Prostate gland (tissue), 2 donors: ENCODE measurements at regions not wholly inside any gene's neighbourhood (a gene's known extent, or its start where the extent isn't known, plus 50 kb on each side); places are given as distances from the start of the nearest gene placed in this dataset.

Experiments
- DNase-seq: peaks from one replicate; pipeline ENCODE4 v3.0.0-alpha.2; 2019; ENCODE audit warnings: low spot score
- H3K27ac ChIP-seq, 2 donors: fragments of 200-600 bp; sonication (generic); 2 replicates each; pipeline ENCODE4 v1.5.1; 2017 to 2019
- H3K27me3 ChIP-seq: fragments of 200-600 bp; sonication (generic); replicated peaks from 2 replicates; pipeline ENCODE4 v1.5.1; 2019; ENCODE audit not compliant: insufficient read depth
- H3K36me3 ChIP-seq, 2 donors: fragments of 200-600 bp; sonication (generic); 1 replicate in 1 of 2; 2 replicates in 1 of 2; pipeline versions ENCODE4 v1.5.1 to v1.8.1; 2017 to 2019
- H3K4me1 ChIP-seq: fragments of 200-600 bp; sonication (generic); replicated peaks from 2 replicates; pipeline ENCODE4 v1.5.1; 2019
- H3K4me3 ChIP-seq, 2 donors: fragments of 200-600 bp; sonication (generic); 2 replicates each; pipeline ENCODE4 v1.5.1; 2017 to 2019
- H3K9me3 ChIP-seq: fragments of 200-600 bp; sonication (generic); 2 replicates; pipeline ENCODE4 v1.5.1; 2017
- CTCF ChIP-seq, 4 experiments: fragments of 200-600 bp in 2 of 4; fragments of 450-650 bp in 2 of 4; sonication (generic) in 2 of 4; IDR thresholded peaks; 1 replicate in 3 of 4; 2 replicates in 1 of 4; pipeline ENCODE4 v1.5.1; 2016 to 2019; ENCODE audit warnings: antibody characterized with exemption in 4 of 4, mild to moderate bottlenecking in 2 of 4, moderate library complexity in 2 of 4
- POLR2A ChIP-seq: fragments of 450-650 bp; IDR thresholded peaks from one replicate; pipeline ENCODE4 v1.6.1; 2016; ENCODE audit warnings: antibody characterized with exemption, mild to moderate bottlenecking
- POLR2AphosphoS5 ChIP-seq: sonication (generic); formaldehyde crosslinking; IDR thresholded peaks from one replicate; pipeline ENCODE4 v1.6.1; 2017; ENCODE audit warnings: antibody characterized with exemption
- WGBS: methylation state at CpG from one replicate; pipeline ENCODE4 v1.1.5; 2018; 5-methylcytosine and 5-hydroxymethylcytosine counted together
- intact Hi-C: fragments of 100-400 bp; cut with DNase I; formaldehyde crosslinking; loops from one replicate; pipeline ENCODE4 v1.14.2; 2022

DNA sequence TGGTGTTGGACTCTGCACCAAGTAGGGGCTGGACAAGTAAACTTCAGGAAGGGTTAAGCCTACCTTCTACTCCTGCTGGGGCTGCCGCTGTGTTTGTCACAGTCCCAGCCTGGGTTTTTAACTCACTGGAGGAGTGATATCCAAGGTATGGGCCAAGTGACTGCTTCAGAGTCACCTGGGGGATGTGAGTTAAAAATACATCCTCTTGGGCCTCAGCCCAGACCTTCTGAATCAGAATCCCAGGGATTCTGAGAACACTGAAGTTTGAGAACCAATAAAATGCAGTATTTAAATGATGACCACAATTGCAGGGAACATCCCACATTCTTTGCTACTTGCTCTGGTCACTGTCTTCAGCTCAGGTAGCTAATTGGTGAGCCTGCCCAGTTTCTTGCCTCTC lies 95.1 kb upstream of the DNAH5 start:
- TF ChIP-seq POLR2A, result no peak
- TF ChIP-seq CTCF (IDR thresholded peaks at IDR 0.05), result no peak
- TF ChIP-seq POLR2AphosphoS5, result no peak
- H3K4me3 ChIP-seq, result no peak overlapping the region
- H3K9me3 ChIP-seq, result no peaks in the 10 kb centered on the region
- no peaks in the 10 kb centered on the region for H3K36me3 ChIP-seq
- WGBS, result 68% methylated on average over 1 of the region's 1 CpG
- intact Hi-C loops, result loop anchor here (10.0 kb wide), 1 partner anchor 65 kb away; no protein-coding TSS in a partner anchor
- DNase-seq, result no peak
- no peaks in the 10 kb centered on the region for H3K4me1 ChIP-seq
- no peak overlapping the region for H3K27ac ChIP-seq
- no peaks in the 10 kb centered on the region for H3K27me3 ChIP-seq

DNA sequence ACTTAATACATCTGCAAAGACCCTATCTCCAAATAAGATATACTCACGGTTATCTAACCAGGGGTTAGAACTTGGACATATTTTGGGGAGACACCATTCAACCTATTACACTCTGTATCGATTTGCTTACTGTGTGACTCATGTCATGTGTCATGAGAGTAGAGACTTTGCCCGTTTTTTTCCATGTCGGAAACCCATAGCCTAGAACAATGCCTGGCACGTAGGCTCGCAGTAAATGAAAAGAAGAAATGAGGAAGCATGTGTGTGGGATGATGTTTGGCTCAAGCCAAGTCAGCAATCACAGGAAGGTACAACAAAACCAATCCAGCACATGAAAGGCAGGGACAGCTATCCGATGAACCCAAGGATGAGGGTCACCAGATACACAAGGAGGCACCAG lies 94.6 kb upstream of the DNAH5 start:
- TF ChIP-seq POLR2AphosphoS5 (no peak), CTCF (IDR thresholded peaks at IDR 0.05) (no peak), POLR2A (no peak)
- no peak for DNase-seq
- Histone ChIP-seq H3K36me3 (no peaks in the 10 kb centered on the region), H3K9me3 (no peaks in the 10 kb centered on the region), H3K4me1 (no peaks in the 10 kb centered on the region), H3K27ac (no peak overlapping the region), H3K27me3 (no peaks in the 10 kb centered on the region), H3K4me3 (no peak overlapping the region)
- intact Hi-C loops, result loop anchor here (10.0 kb wide), 1 partner anchor 66 kb away; no protein-coding TSS in a partner anchor
- 83% methylated on average over 7 of the region's 7 CpGs for WGBS

DNA sequence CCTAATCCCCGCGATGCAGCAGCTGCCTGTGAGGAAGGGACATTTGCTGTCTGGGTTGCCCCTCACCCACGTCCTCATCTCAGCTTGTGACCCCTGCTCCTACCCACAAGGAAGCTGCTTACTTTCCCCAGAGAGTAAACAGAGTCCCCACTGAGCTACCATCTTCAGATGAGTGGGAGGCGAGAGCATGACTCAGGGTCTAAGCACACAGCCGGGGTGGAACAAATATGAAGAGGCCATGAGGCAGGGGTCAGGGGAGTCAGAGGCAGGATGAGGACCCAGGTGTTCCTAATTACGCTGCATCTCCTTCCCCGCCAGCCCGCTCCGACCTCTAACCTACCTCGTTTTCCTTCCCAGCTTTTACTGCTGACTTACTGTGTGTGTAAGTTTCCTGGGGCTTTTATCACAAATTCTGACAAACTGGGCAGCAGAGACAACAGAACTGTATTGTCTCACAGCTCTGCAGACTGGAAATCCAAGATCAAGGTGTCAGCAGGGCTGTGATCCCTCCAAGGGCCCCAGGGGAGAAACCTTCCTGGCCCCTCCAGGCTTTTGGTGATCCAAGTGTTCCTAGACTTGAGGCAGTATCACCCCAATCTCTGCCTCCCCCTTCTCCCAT lies 94.0 kb upstream of the DNAH5 start:
- intact Hi-C loops, result loop anchor here (10.0 kb wide), 1 partner anchor 66 kb away; no protein-coding TSS in a partner anchor
- Histone ChIP-seq H3K36me3 (no peaks in the 10 kb centered on the region), H3K4me3 (no peak overlapping the region), H3K4me1 (no peaks in the 10 kb centered on the region), H3K9me3 (no peaks in the 10 kb centered on the region), H3K27ac (no peak overlapping the region), H3K27me3 (no peaks in the 10 kb centered on the region)
- DNase-seq, result no peak
- 87% methylated on average over 10 of the region's 10 CpGs for WGBS
- no peak for TF ChIP-seq POLR2AphosphoS5
- no peak for TF ChIP-seq POLR2A
- no peak for TF ChIP-seq CTCF (IDR thresholded peaks at IDR 0.05)

DNA sequence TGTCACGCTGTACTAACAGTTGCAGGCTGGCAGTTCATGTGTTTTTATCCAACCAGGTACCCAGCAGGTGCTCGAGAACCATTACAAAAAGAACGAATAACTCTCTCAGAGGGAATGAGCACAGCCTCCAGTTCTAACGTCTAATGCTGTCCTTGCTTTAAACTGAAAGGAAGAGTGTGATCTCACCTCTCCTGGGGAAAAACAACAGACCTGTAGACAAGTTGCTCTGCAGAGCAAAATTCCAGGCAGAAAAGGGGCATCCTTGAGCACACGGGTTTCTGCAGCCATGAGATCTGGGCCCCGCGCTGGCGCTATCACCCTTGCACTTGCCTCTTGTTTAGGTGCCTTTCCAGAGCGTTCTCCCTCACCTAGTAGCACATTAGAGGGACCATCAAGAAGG lies 92.5 kb upstream of the DNAH5 start:
- no peak for DNase-seq
- Histone ChIP-seq H3K27ac (peak overlapping the region in 1 of 2 donors; percentile 54), H3K4me1 (no peaks in the 10 kb centered on the region), H3K4me3 (no peak overlapping the region), H3K9me3 (no peaks in the 10 kb centered on the region), H3K36me3 (no peaks in the 10 kb centered on the region), H3K27me3 (no peaks in the 10 kb centered on the region)
- whole genome bisulfite sequencing, result 80% methylated on average over 9 of the region's 9 CpGs
- intact Hi-C loops, result loop anchor here (10.0 kb wide), 1 partner anchor 68 kb away; no protein-coding TSS in a partner anchor
- no peak for TF ChIP-seq CTCF (IDR thresholded peaks at IDR 0.05)
- no peak for TF ChIP-seq POLR2A
- no peak for TF ChIP-seq POLR2AphosphoS5

- WGBS, result 68% methylated on average over 2 of the region's 2 CpGs
- TF ChIP-seq CTCF (IDR thresholded peaks at IDR 0.05), result no peak
- no peak for TF ChIP-seq POLR2AphosphoS5
- TF ChIP-seq POLR2A, result no peak
- no peaks in the 10 kb centered on the region for H3K4me1 ChIP-seq
- H3K36me3 ChIP-seq, result no peaks in the 10 kb centered on the region
- peak overlapping the region; percentile 54 to 55 for H3K27ac ChIP-seq
- intact Hi-C loops, result loop anchor here (10.0 kb wide), 1 partner anchor 68 kb away; no protein-coding TSS in a partner anchor
- no peaks in the 10 kb centered on the region for H3K27me3 ChIP-seq
- H3K9me3 ChIP-seq, result no peaks in the 10 kb centered on the region
- no peak for DNase-seq
- no peak overlapping the region for H3K4me3 ChIP-seq
These were observed 92.0 kb upstream of the DNAH5 start for GRCh38 chr5:14036514-14036913.
